DMS153 treated with DMSO at 0.1 percent for 48 hours (cell line): ENCODE measurements at regions not wholly inside any gene's neighbourhood (a gene's known extent, or its start where the extent isn't known, plus 50 kb on each side); places are given as distances from the start of the nearest gene placed in this dataset.
"Not testable (repeated sequence)": the region's sequence is repeated elsewhere in the genome, so short reads cannot be mapped to it uniquely, and the experiment has no call there.

Source experiments
- DNase-seq: peaks from one replicate; lab custom pipeline; 2025; ENCODE audit not compliant: unreplicated experiment; lab: John Stamatoyannopoulos, UW

GRCh38 chr1:55898181-55898580 is 681.2 kb downstream of the PLPP3 start:
- DNase-seq, result no peak

GRCh38 chr1:55896210-55896609 is 681.0 kb upstream of the USP24 start:
- no peak for DNase-seq

- no peak for DNase-seq
Observed at GRCh38 chr1:55894521-55894920, 679.4 kb upstream of the USP24 start.

- no peak for DNase-seq
Observed at GRCh38 chr1:55893155-55893554, 678.0 kb upstream of the USP24 start.

- DNase-seq, result no peak
Observed at GRCh38 chr1:55888685-55889317, 673.6 kb upstream of the USP24 start.

- no peak for DNase-seq
Observed at GRCh38 chr1:55886856-55887712, 671.9 kb upstream of the USP24 start.

- no peak for DNase-seq
Observed at GRCh38 chr1:55885619-55886018, 670.5 kb upstream of the USP24 start.

GRCh38 chr1:55882931-55883330 is 667.8 kb upstream of the USP24 start:
- no peak for DNase-seq

GRCh38 chr1:55879346-55879745 is 664.2 kb upstream of the USP24 start:
- DNase-seq, result no peak

GRCh38 chr1:55877437-55878232 is 662.5 kb upstream of the USP24 start:
- DNase-seq, result no peak

GRCh38 chr1:55876276-55877060 is 661.3 kb upstream of the USP24 start:
- DNase-seq, result no peak

- no peak for DNase-seq
Observed at GRCh38 chr1:55870106-55870505, 654.9 kb upstream of the USP24 start.

- DNase-seq, result peak; percentile 69
Observed at GRCh38 chr1:55869065-55869464, 653.9 kb upstream of the USP24 start.

- peak; percentile 74 for DNase-seq
Observed at GRCh38 chr1:55868026-55868425, 652.9 kb upstream of the USP24 start.

GRCh38 chr1:55867304-55867843 is 652.2 kb upstream of the USP24 start:
- no peak for DNase-seq

GRCh38 chr1:55865778-55866177 is 650.6 kb upstream of the USP24 start:
- DNase-seq, result not testable (repeated sequence)

GRCh38 chr1:55864251-55864650 is 649.1 kb upstream of the USP24 start:
- DNase-seq, result no peak

- no peak for DNase-seq
Observed at GRCh38 chr1:55861676-55862340, 646.6 kb upstream of the USP24 start.

GRCh38 chr1:55860798-55861519 is 645.8 kb upstream of the USP24 start:
- DNase-seq, result no peak
